Stimulated activated naive CD8-positive, alpha-beta T cell treated with anti-CD3 and anti-CD28 coated beads, Interleukin-15, Interleukin-2, amounts not matched to agents 100 U/mL and 50 U/mL, for 24 hours (primary cell): ENCODE measurements at regions not wholly inside any gene's neighbourhood (a gene's known extent, or its start where the extent isn't known, plus 50 kb on each side); places are given as distances from the start of the nearest gene placed in this dataset.
"Not testable (repeated sequence)": the region's sequence is repeated elsewhere in the genome, so short reads cannot be mapped to it uniquely, and the experiment has no call there.

Source experiments
- ATAC-seq: fragments of 150-1000 bp; cut with Tn5 transposase; one replicate; pipeline ENCODE4 v1.10.0; 2021
- DNase-seq: peaks from one replicate; pipeline ENCODE4 v3.0.0; 2021

- no peak for ATAC-seq
- DNase-seq, result no peak
Measured at GRCh38 chrX:1059576-1060561, 152.6 kb downstream of the CRLF2 start.

GRCh38 chrX:1053600-1053999 lies 158.8 kb downstream of the CRLF2 start:
- DNase-seq, ATAC-seq: not testable (repeated sequence)

- DNase-seq (no peak), ATAC-seq (no peak)
Measured at GRCh38 chrX:1053072-1053471, 159.4 kb downstream of the CRLF2 start.

- ATAC-seq (no peak), DNase-seq (no peak)
Measured at GRCh38 chrX:1052021-1052420, 160.4 kb downstream of the CRLF2 start.

- ATAC-seq (no peak), DNase-seq (no peak)
Measured at GRCh38 chrX:1051421-1051820, 161.0 kb downstream of the CRLF2 start.

- ATAC-seq, result no peak
Measured at GRCh38 chrX:1045680-1046314, 166.7 kb downstream of the CRLF2 start.

GRCh38 chrX:1041091-1041490 lies 171.4 kb downstream of the CRLF2 start:
- ATAC-seq, result no peak
- no peak for DNase-seq

More at GRCh38 chrX:1045680-1046314, 166.7 kb downstream of the CRLF2 start:
- no peak for DNase-seq

GRCh38 chrX:1035931-1036330 lies 176.5 kb downstream of the CRLF2 start:
- not testable (repeated sequence) for ATAC-seq, DNase-seq

GRCh38 chrX:1035206-1035605 lies 177.2 kb downstream of the CRLF2 start:
- ATAC-seq (no peak), DNase-seq (no peak)

GRCh38 chrX:1034717-1035116 lies 177.7 kb downstream of the CRLF2 start:
- ATAC-seq (no peak), DNase-seq (no peak)

GRCh38 chrX:1031521-1032430 lies 180.7 kb downstream of the CRLF2 start:
- ATAC-seq (no peak), DNase-seq (no peak)

- DNase-seq (no peak), ATAC-seq (no peak)
Measured at GRCh38 chrX:1029494-1029893, 183.0 kb downstream of the CRLF2 start.

GRCh38 chrX:1027680-1028079 lies 184.8 kb downstream of the CRLF2 start:
- no peak for ATAC-seq
- no peak for DNase-seq

GRCh38 chrX:1027133-1027532 lies 185.3 kb downstream of the CRLF2 start:
- DNase-seq (peak; percentile 9), ATAC-seq (no peak)

- ATAC-seq, result no peak
- no peak for DNase-seq
Measured at GRCh38 chrX:1026263-1027015, 186.0 kb downstream of the CRLF2 start.

GRCh38 chrX:1025413-1025812 lies 187.0 kb downstream of the CRLF2 start:
- DNase-seq, result no peak
- ATAC-seq, result no peak

GRCh38 chrX:1023676-1024075 lies 188.8 kb downstream of the CRLF2 start:
- DNase-seq, result no peak
- ATAC-seq, result no peak

GRCh38 chrX:1021314-1021993 lies 191.0 kb downstream of the CRLF2 start:
- not testable (repeated sequence) for DNase-seq, ATAC-seq

- DNase-seq (no peak), ATAC-seq (no peak)
Measured at GRCh38 chrX:1020634-1021166, 191.7 kb downstream of the CRLF2 start.

GRCh38 chrX:1016926-1017325 lies 195.5 kb downstream of the CRLF2 start:
- DNase-seq, ATAC-seq: not testable (repeated sequence)

GRCh38 chrX:1016281-1016680 lies 196.2 kb downstream of the CRLF2 start:
- not testable (repeated sequence) for DNase-seq, ATAC-seq
